ENCODE measurements at regions not wholly inside any gene's neighbourhood (a gene's known extent, or its start where the extent isn't known, plus 50 kb on each side); places are given as distances from the start of the nearest gene placed in this dataset.

- TF ChIP-seq CTCF (IDR thresholded peaks at IDR 0.05), result no peak
- TF ChIP-seq POLR2A (IDR thresholded peaks at IDR 0.05), result no peak
- no peak for TF ChIP-seq EP300 (IDR thresholded peaks at IDR 0.05; ENCODE audit: low read depth)
- TF ChIP-seq POLR2AphosphoS5 (IDR thresholded peaks at IDR 0.05), result no peak
- Histone ChIP-seq H3K4me3 (no peak overlapping the region), H3K27ac (peak overlapping the region in 3 of 4 donors; percentile 0 to 33 (median 0)), H3K4me1 (peaks cover 4 to 20% (median 5%) of the 10 kb centered on the region in 4 donors), H3K27me3 (no peaks in the 10 kb centered on the region), H3K9me3 (no peaks in the 10 kb centered on the region), H3K36me3 (no peaks in the 10 kb centered on the region)
- WGBS, 2 donors (ENCODE audit: low coverage in 1 of 2), result 73 to 75% methylated on average over 6 to 7 of the region's 7 CpGs
- in situ Hi-C loops (cut with MboI; ENCODE audit: low pct_ligation_motif_present in 1 of 4, low pct_unique_long_range_greater_than_20kb in 1 of 4, low sequenced_read_pairs in 3 of 4), result no loop called here
- intact Hi-C loops (cut with DNase I; ENCODE audit: low total_unique reads), result no loop called here
- no peak for DNase-seq
These were observed 55.9 kb upstream of the MEF2A start for GRCh38 chr15:99509686-99510461.

- H3K36me3 ChIP-seq, result no peaks in the 10 kb centered on the region
- peaks cover 4 to 20% (median 5%) of the 10 kb centered on the region in 4 donors for H3K4me1 ChIP-seq
- in situ Hi-C loops (cut with MboI; ENCODE audit: low pct_ligation_motif_present in 1 of 4, low pct_unique_long_range_greater_than_20kb in 1 of 4, low sequenced_read_pairs in 3 of 4) (no loop called here), intact Hi-C loops (cut with DNase I; ENCODE audit: low total_unique reads) (no loop called here)
- peak overlapping the region in 1 of 4 donors; percentile 18 for H3K27ac ChIP-seq
- H3K9me3 ChIP-seq, result no peaks in the 10 kb centered on the region
- WGBS, 2 donors (ENCODE audit: low coverage in 1 of 2), result 21 to 28% methylated on average over 6 of the region's 6 CpGs
- TF ChIP-seq POLR2AphosphoS5 (IDR thresholded peaks at IDR 0.05), result no peak
- no peak for TF ChIP-seq CTCF (IDR thresholded peaks at IDR 0.05)
- TF ChIP-seq EP300 (IDR thresholded peaks at IDR 0.05; ENCODE audit: low read depth), result no peak
- DNase-seq, result no peak
- no peak overlapping the region for H3K4me3 ChIP-seq
- H3K27me3 ChIP-seq, result no peaks in the 10 kb centered on the region
These were observed 54.3 kb upstream of the MEF2A start for GRCh38 chr15:99511531-99511865.

- H3K36me3 ChIP-seq, result no peaks in the 10 kb centered on the region
- WGBS, 2 donors (ENCODE audit: low coverage in 1 of 2), result 58 to 67% methylated on average over 10 to 14 of the region's 14 CpGs
- no peaks in the 10 kb centered on the region for H3K27me3 ChIP-seq
- DNase-seq, result no peak
- H3K4me1 ChIP-seq, result peaks cover 4 to 16% (median 5%) of the 10 kb centered on the region in 4 donors
- peak overlapping the region in 1 of 4 donors; percentile 18 for H3K27ac ChIP-seq
- H3K9me3 ChIP-seq, result no peaks in the 10 kb centered on the region
- intact Hi-C loops (cut with DNase I; ENCODE audit: low total_unique reads) (no loop called here), in situ Hi-C loops (cut with MboI; ENCODE audit: low pct_ligation_motif_present in 1 of 4, low pct_unique_long_range_greater_than_20kb in 1 of 4, low sequenced_read_pairs in 3 of 4) (no loop called here)
- TF ChIP-seq POLR2AphosphoS5 (IDR thresholded peaks at IDR 0.05) (no peak), POLR2A (IDR thresholded peaks at IDR 0.05) (no peak), EP300 (IDR thresholded peaks at IDR 0.05; ENCODE audit: low read depth) (no peak), CTCF (IDR thresholded peaks at IDR 0.05) (no peak)
- no peak overlapping the region for H3K4me3 ChIP-seq
These were observed 53.7 kb upstream of the MEF2A start for GRCh38 chr15:99511866-99512661.

- Histone ChIP-seq H3K4me1 (peaks cover 0 to 4% (median 1%) of the 10 kb centered on the region in 4 donors), H3K9me3 (no peaks in the 10 kb centered on the region), H3K4me3 (no peak overlapping the region), H3K27me3 (no peaks in the 10 kb centered on the region), H3K27ac (no peak overlapping the region), H3K36me3 (no peaks in the 10 kb centered on the region)
- in situ Hi-C loops (cut with MboI; ENCODE audit: low pct_ligation_motif_present in 1 of 4, low pct_unique_long_range_greater_than_20kb in 1 of 4, low sequenced_read_pairs in 3 of 4) (no loop called here), intact Hi-C loops (cut with DNase I; ENCODE audit: low total_unique reads) (no loop called here)
- 69 to 75% methylated on average over 4 to 5 of the region's 5 CpGs for WGBS, 2 donors (ENCODE audit: low coverage in 1 of 2)
- no peak for DNase-seq
- TF ChIP-seq POLR2AphosphoS5 (IDR thresholded peaks at IDR 0.05) (no peak), EP300 (IDR thresholded peaks at IDR 0.05; ENCODE audit: low read depth) (no peak), CTCF (IDR thresholded peaks at IDR 0.05) (no peak), POLR2A (IDR thresholded peaks at IDR 0.05) (no peak)
These were observed 51.5 kb upstream of the MEF2A start for GRCh38 chr15:99514306-99514705.

Data from transverse colon (tissue), 4 donors.